Endothelial cell (in vitro differentiated cells): ENCODE measurements at regions not wholly inside any gene's neighbourhood (a gene's known extent, or its start where the extent isn't known, plus 50 kb on each side); places are given as distances from the start of the nearest gene placed in this dataset.

Experiments used
- DNase-seq: peaks from one replicate; pipeline ENCODE4 v3.0.0; 2021; ENCODE audit warnings: low spot score
- H3K27ac Mint-ChIP-seq: one replicate; pipeline ENCODE4 v1.8.0; 2021; ENCODE audit warnings: mixed read lengths, inconsistent platforms; ENCODE audit not compliant: unreplicated experiment
- H3K27me3 Mint-ChIP-seq: one replicate; pipeline ENCODE4 v1.8.0; 2021; ENCODE audit warnings: mild to moderate bottlenecking, moderate library complexity, mixed read lengths, inconsistent platforms; ENCODE audit not compliant: unreplicated experiment
- H3K36me3 Mint-ChIP-seq: one replicate; pipeline ENCODE4 v1.8.0; 2021; ENCODE audit warnings: mild to moderate bottlenecking, low read depth, mixed read lengths, inconsistent platforms; ENCODE audit not compliant: unreplicated experiment
- H3K4me1 Mint-ChIP-seq: one replicate; pipeline ENCODE4 v1.8.0; 2021; ENCODE audit warnings: mild to moderate bottlenecking, mixed read lengths, inconsistent platforms; ENCODE audit not compliant: unreplicated experiment
- H3K4me3 Mint-ChIP-seq: one replicate; pipeline ENCODE4 v1.8.0; 2021; ENCODE audit warnings: mild to moderate bottlenecking, mixed read lengths, inconsistent platforms; ENCODE audit not compliant: unreplicated experiment
- H3K9me3 Mint-ChIP-seq: one replicate; pipeline ENCODE4 v1.8.0; 2021; ENCODE audit warnings: mixed read lengths, inconsistent platforms; ENCODE audit not compliant: unreplicated experiment
- CTCF ChIP-seq: fragments of 200-600 bp; sonication (generic); IDR thresholded peaks from one replicate; pipeline ENCODE4 v1.5.0; 2021; ENCODE audit warnings: antibody characterized with exemption; ENCODE audit not compliant: unreplicated experiment

GRCh38 chr4:131093303-131093702 lies 1997.4 kb downstream of the C4orf33 start:
- H3K4me3 Mint-ChIP-seq = no peak overlapping the region
- no peak for TF ChIP-seq CTCF
- no peaks in the 10 kb centered on the region for H3K4me1 Mint-ChIP-seq
- no peak for DNase-seq
- no peak overlapping the region for H3K27ac Mint-ChIP-seq
- no peaks in the 10 kb centered on the region for H3K27me3 Mint-ChIP-seq
- H3K36me3 Mint-ChIP-seq = no peaks in the 10 kb centered on the region
- no peaks in the 10 kb centered on the region for H3K9me3 Mint-ChIP-seq

- H3K27ac Mint-ChIP-seq = no peak overlapping the region
- no peak overlapping the region for H3K4me3 Mint-ChIP-seq
- H3K9me3 Mint-ChIP-seq = peaks cover 15% of the 10 kb centered on the region
- H3K36me3 Mint-ChIP-seq = peaks cover 11% of the 10 kb centered on the region
- peaks cover 2% of the 10 kb centered on the region for H3K27me3 Mint-ChIP-seq
- no peak for TF ChIP-seq CTCF
- DNase-seq = no peak
- H3K4me1 Mint-ChIP-seq = no peaks in the 10 kb centered on the region
Measured at GRCh38 chr4:131098976-131099375, 2003.0 kb downstream of the C4orf33 start.

GRCh38 chr4:131113273-131113672 lies 2017.3 kb downstream of the C4orf33 start:
- Mint-ChIP-seq H3K4me1 (no peaks in the 10 kb centered on the region), H3K27me3 (no peaks in the 10 kb centered on the region), H3K27ac (no peak overlapping the region), H3K9me3 (no peaks in the 10 kb centered on the region), H3K36me3 (no peaks in the 10 kb centered on the region), H3K4me3 (no peak overlapping the region)
- no peak for TF ChIP-seq CTCF
- DNase-seq = no peak

- H3K9me3 Mint-ChIP-seq = no peaks in the 10 kb centered on the region
- H3K4me1 Mint-ChIP-seq = no peaks in the 10 kb centered on the region
- H3K27ac Mint-ChIP-seq = no peak overlapping the region
- H3K27me3 Mint-ChIP-seq = no peaks in the 10 kb centered on the region
- H3K4me3 Mint-ChIP-seq = no peak overlapping the region
- H3K36me3 Mint-ChIP-seq = no peaks in the 10 kb centered on the region
- no peak for TF ChIP-seq CTCF
- DNase-seq = no peak
Measured at GRCh38 chr4:131113704-131114103, 2017.8 kb downstream of the C4orf33 start.

- DNase-seq = no peak
- H3K4me1 Mint-ChIP-seq = no peaks in the 10 kb centered on the region
- H3K9me3 Mint-ChIP-seq = no peaks in the 10 kb centered on the region
- no peaks in the 10 kb centered on the region for H3K27me3 Mint-ChIP-seq
- no peak for TF ChIP-seq CTCF
- H3K4me3 Mint-ChIP-seq = no peak overlapping the region
- H3K27ac Mint-ChIP-seq = no peak overlapping the region
- H3K36me3 Mint-ChIP-seq = no peaks in the 10 kb centered on the region
Measured at GRCh38 chr4:131119661-131120060, 2023.7 kb downstream of the C4orf33 start.
